GM18498 (cell line): ENCODE measurements at regions not wholly inside any gene's neighbourhood (a gene's known extent, or its start where the extent isn't known, plus 50 kb on each side); places are given as distances from the start of the nearest gene placed in this dataset.
"Not testable (repeated sequence)": the region's sequence is repeated elsewhere in the genome, so short reads cannot be mapped to it uniquely, and the experiment has no call there.

ENCODE experiments used
- ATAC-seq: cut with Tn5 transposase; IDR thresholded peaks from one replicate; pipeline ENCODE4 v1.9.1; 2021; ENCODE audit warnings: mild to moderate bottlenecking, moderate library complexity; ENCODE audit not compliant: unreplicated experiment

DNA sequence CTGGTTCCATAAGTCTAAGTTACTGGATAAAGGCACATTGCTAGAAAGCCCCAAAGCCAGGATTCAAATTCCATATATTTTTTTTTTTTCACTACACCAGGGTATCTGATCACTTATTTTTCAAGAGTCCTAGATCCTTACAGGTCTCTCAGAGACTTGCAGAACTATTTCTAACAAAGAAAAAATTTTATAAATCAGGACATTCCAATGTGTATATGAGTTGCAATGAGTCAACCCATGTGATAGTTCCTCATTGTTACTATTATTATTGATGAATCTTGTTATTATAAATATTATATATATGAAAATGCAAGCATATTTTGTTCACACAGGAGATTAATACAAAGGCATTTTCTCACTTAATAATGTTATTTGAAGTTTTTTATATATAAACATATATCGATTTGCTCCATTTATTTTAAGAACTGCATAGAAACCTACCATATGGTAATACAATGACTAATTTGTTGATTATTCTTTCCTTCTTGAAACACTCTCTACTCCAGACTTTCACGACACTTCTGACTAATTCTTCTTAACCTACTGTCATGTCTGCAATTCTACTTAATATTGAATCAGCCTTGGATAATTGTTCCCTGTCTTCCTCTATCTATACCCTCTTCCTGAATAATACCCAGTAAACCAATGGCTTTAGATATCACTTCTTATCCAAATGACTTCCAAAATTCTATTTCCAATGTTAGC is 968.4 kb upstream of the NRXN1 start:
- ATAC-seq: no peak

DNA sequence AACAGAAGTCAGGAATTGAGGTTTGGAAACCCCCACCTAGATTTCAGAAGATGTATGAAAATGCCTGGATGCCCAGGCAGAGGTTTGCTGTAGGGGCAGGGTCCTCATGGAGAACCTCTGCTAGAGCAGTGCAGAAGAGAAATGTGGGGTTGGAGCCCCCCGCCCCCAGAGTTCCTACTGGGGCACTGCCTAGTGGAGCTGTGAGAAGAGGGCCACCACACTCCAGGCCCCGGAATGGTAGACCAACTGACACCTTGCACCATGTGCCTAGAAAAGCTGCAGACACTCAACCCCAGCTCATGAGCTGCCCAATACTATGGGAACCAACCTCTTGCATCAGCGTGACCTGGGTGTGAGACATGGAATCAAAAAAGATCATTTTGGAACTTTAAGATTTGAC is 967.0 kb upstream of the NRXN1 start:
- ATAC-seq: no peak

DNA sequence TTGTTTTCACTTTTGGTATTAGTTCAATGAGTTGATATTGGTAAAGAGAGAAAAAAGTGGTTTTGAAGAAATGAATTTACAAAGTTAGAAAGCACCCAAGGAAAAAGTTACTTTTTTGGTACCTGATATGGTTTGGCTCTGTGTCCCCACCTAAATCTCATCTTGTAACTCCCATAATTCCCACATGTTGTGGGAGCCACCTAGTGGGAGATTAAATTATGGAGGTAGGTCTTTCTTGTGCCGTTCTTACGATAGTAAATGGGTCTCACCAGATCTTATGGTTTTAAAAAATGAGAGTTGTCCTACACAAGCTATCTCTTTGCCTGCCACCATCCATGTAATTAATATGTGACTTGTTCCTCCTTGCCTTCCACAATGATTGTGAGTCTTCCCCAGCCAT is 965.6 kb upstream of the NRXN1 start:
- no peak for ATAC-seq

DNA sequence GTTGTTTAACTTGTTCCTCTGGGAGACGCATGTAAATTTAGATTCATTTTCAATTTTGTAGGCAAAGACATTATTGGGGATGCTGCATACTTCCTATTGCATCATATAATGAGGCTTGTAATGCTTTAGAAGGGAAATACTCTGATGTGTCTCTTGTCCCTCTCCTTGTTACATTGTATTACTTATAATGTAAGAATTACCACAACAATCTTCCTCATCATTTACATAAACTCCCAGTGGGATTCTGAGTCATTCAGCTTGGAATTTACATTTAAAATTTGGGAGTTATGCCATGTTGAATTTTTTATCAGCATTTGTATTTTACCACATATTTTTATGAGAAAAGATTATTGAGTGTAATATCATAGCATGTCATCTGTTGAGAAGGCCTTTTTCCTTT is 963.4 kb upstream of the NRXN1 start:
- no peak for ATAC-seq

DNA sequence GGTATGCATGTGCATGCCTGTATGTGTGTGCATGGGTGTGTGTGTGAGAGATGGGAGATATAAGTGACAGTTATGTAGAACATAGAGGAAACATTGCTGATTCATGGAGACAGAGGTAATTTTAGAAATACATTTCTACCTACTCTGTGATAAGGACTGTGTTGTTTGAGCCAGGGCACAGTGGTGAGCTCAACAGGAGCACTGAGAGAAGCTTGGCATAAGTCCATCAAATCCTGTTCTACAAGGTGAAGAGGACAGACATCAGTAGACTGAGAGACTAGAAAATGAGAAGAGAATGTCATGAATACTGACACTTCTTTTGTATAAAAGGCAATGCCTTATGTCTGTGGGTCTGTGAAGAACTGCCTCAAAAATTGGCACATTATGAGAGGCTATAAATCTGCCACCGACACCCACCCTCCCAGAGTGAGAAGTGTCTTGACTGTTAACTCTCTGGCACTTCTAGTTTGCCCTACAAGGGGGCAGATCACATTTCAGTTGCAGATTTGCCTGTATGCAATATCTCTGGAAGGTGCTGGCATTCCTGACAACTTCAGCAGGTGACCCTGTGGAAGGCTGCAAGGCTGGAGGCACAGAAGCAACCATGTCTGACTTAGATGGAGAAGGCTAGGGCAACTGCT is 962.3 kb upstream of the NRXN1 start:
- no peak for ATAC-seq

DNA sequence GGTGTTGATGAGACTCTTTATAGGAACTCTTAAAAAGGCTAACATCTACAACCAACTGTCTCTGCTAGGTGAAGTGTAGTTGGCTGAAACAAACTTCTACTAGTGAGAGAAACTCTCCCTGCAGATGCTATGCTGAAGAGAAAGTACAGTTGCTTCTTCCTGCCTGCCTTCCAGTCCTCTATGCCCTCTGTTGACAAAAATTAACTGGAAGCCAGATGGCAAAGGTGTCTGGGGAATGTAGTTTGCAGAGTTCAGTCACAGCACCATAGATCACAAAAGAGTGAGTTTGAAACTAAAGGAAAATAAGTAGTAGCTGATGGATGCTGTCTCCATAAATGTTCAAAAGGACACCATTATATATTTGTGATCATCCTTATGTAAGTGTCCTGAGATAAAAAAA is 958.8 kb upstream of the NRXN1 start:
- ATAC-seq: no peak

DNA sequence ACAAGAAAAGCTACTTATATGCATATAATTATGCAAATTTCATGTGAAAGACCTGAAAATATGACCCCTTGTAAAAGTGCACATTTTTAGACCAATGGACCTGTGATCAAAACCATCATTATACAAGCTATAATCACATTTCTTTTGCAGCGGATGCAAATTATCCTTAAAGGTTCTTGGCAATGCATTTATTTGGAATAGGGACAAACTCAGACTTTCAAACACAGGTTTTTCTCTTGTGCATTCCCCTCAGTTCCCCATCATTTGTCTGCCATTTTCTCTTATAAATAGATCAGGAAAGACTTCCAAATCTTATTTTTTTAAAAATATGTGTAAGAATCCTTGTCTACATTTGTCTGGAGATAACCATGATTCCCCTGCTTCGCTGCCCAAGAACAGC is 954.2 kb upstream of the NRXN1 start:
- no peak for ATAC-seq

DNA sequence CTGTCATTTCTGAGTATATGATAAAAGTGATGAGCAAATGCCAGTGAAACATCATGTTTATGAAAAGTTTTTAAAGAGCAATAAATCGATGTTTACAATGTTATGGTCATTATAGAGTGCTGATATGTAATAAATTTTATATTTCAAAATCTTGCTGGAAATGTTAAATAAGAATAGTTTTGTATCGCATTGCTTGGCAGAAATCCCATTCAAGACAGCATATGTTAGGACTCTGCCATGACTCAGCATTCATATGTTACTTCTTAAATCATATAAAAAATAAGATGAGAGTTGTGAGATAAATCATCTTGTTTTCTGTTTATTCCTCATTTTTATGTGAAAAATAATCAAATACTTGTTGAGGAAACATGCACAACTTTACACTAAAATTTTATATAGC is 949.9 kb upstream of the NRXN1 start:
- no peak for ATAC-seq

DNA sequence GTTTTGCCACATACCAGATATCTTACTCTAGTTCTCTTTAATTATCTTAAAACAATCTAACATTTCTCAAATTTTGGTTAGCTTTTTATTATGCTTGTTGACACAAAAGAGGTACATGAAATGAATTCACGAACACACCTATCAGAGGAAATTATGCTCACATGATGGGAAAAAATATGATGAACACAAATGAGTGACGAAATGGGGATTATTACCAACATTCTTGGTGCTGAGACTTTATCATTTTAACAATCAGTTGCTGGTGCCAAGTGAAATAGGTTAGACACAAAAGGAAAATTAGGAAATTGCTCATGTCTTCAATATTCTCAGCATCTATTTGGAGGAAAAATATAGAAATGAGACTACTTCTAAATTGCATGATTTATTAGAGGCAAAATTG is 944.7 kb upstream of the NRXN1 start:
- no peak for ATAC-seq

DNA sequence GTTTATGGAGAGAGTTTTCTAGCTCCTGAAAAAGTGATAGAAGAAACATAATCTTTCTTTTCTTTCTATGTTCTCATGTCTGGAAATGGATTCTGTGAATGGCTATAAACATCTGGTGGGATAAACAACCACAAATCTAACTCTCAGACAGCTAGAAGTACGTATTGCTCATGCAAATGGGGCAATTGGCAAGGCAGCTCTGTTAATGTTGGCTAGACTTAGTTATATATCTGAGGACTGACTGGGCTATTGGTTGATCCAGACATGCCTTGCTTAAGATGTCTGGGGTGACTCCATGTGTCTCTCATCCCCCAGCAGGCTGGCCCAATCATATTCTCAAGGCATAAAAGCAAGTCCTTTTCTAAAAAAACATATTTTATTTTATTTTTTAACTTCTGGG is 939.2 kb upstream of the NRXN1 start:
- no peak for ATAC-seq

DNA sequence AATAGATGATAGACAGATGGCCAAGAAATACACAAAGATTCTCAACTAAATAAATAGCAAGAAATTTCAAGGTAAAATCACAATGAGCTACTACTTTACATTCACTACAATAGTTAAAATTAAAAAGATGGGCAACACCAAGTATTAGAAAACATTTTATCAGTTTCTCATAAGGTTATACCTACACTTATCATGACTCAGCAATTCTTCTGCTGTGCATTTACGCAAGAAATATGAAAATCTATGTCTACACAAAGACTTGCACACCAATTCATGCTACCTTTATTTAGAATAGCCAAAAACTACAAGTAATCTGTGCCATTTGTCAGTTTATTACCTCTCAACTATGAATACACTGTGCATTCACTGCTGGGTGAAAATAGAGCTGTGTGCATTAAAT is 937.4 kb upstream of the NRXN1 start:
- no peak for ATAC-seq

DNA sequence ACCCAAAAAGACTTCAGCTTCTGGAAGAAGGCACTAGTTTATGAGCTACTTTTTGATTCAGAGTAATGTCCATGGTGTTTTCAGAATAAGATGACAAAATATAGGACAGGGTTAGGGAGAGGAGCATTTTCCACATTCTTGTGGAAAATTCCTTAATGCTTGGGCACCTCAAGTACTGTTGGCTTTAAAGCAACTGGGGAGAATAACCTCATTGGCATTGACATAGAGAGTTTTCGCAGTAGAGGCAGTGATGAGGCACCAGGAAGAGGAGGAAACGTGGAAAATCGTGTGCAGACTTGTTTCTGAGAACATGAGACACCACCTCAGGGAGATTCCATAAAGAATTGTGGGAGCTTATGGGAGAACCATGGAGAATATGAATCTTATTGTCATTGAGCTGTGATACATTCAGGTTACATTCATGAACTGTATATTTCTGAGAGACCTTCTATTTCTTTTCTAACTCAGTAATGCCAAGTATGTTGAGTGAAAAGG is 929.0 kb upstream of the NRXN1 start:
- ATAC-seq: no peak

DNA sequence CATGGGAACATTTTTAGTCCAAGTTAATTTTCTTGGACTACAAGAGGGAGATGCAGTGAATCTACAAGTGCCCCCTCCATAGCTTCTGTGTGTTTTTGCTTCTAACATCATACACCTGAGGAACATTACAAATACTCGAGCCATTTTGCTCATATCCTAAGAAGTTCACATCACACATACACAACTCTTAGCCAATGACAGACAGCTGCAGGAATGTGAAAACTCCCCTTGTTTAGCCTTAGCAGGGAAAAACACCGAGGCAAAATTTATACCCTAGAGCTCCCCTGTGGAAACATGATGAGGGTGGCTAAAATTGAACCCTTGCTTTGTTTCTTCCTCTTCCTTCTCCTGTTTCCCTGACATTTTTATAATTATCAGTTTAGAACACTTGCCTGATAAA is 928.3 kb upstream of the NRXN1 start:
- no peak for ATAC-seq

DNA sequence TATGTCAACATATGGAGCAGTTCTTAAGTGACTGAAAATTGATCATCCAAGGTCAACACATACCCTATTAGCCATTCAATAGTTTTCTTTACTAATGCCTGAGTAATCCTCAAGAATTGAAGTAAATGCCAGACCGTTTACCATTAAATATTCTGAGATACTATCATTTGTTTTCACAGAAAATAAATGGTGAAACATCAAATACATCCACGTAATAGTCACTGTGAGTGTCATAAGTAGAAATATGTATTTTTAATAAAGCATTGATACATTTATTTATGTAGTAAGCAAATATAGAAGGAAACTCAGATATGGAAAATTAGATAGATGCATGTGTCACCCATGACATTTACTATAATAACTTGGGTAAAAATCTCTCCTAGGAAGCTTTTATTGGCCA is 927.8 kb upstream of the NRXN1 start:
- no peak for ATAC-seq

DNA sequence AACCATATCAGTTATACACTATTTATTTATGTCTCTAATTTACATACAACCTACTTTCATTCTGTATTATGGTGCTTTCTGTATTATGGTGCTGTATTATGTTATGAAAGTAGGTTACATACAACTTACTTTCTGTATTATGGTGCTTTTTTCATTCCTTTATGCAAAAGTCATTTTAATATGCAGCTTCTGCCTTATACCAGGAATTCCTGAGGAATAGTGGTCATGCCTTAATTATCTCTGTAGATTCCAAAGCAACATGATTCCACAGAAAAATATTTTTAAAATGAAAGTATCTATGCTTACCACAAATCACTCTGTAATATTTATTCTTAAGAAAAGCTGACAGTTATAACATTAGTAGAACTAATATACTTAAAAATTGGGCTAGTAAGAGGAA is 922.0 kb upstream of the NRXN1 start:
- ATAC-seq: no peak

DNA sequence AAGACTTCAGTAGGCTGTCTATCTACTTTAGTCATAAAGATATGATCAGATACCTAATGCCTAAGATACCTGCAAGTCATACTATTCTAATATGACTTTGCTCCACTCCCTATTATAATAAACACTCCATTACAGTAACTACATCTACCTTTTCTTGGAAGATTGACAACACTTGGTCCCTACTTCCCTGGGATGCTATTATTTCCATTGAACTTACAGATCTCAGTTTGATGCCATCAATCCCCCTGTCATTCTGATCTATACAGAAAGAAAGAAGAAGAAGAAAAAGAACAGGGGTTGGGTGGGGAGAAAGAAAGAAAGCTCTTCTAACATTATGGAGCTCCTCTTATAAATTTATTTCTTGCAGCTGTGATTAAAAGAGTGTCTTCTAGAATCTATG is 889.1 kb upstream of the NRXN1 start:
- ATAC-seq: no peak

DNA sequence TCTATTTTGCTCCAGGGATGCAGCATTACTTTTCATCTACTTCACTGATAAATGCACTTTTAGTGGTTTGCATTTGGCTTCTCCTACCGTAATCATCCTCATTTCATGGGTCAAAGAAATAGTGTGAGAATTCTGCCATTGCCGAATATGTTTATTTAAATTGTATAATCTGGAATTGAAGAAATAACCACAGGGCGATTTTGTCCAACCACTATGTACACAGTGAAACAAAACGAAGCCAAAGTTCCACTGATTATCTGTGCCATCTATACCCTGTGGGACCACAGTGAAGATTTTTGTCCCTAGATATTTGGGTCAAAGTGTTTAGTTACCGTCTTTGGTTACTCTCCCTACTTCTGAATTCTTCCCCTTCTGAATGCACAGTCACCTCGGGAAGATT is 888.6 kb upstream of the NRXN1 start:
- ATAC-seq: no peak

DNA sequence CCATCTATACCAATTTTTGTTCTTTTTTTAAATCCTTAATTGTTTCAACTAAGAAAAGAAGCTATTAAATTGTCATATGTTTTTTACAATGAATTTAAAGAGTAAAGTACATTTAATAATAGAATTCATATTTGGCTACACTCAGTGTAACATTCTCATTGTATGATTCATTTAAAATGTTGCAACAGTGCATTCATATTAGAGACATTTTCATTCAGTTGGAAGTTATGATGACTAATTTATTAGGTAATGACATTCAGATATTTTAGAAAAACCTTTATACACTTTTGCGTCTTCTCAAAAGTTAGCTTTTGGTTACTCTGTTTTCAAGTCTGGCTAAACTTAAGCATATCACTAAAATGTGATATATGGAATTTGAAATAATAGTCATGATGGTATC is 887.5 kb upstream of the NRXN1 start:
- no peak for ATAC-seq

DNA sequence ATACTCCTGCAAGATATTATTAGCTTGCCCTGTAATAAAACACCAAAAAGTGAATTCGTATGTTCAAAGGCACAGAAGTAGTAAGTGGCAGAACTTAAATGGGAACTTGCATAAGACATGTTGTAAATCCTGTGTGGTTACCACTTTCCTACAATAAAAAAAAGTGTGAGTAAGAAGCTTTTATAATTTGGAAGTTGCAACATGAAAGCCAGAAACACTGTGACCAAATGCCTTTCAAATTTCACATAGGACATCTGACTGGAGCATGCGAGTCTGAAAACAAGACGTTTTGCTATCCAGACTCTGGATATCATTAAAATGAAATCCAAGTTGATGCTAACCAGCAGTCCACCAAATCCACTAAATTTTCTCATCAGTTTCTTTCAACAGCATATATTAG is 886.2 kb upstream of the NRXN1 start:
- ATAC-seq: no peak

DNA sequence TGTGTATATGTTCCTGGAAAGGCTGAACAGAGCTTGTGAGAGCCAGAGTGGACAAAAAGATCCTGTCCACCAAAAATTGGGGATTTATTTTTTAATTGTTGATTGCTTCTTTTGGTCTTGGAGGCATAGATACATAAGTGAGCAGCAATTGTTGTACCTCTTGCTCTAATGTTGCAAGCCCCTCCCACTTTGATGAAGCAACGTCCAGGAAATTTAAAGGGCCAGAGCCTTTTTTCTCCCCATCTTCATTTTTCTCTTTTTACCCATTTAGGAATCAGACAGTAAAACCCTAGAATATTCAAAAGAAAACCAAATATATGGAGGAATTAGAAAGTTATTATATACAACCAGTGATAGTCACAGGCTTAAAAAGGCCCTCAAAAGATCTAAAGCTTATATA is 871.8 kb upstream of the NRXN1 start:
- ATAC-seq: no peak

DNA sequence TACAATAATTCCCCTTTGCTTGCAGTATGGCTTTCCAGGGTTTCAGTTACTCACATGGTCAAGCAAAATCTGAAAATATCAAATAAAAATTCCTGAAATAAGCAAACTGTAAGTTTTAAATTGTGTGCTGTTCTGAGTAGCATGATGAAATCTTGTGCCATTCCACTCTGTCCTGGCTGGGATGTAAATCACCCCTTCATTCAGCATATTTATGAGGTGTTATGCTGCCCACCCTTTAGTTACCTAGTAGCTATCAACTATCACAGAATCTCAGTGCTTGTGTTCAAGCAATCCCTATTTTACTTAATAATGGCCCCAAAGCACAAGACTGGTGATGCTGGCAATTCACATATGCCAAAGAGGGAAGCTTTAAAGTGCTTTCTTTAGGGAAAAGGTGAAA is 867.7 kb upstream of the NRXN1 start:
- ATAC-seq: no peak

DNA sequence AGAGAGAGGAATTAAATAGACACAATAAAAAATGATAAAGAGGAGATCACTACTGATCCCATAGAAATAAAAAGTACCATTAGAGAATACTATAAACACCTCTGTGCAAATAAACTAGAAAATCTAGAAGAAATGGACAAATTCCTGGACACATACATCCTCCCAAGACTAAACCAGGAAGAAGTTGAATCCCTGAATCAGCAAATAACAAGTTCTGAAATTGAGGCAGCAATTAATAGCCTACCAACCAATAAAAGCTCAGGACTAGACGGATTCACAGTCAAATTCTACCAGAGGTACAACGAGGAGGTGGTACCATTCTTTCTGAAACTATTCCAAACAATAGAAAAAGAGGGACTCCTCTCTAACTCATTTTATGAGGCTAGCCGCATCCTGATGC is 862.7 kb upstream of the NRXN1 start:
- not testable (repeated sequence) for ATAC-seq

DNA sequence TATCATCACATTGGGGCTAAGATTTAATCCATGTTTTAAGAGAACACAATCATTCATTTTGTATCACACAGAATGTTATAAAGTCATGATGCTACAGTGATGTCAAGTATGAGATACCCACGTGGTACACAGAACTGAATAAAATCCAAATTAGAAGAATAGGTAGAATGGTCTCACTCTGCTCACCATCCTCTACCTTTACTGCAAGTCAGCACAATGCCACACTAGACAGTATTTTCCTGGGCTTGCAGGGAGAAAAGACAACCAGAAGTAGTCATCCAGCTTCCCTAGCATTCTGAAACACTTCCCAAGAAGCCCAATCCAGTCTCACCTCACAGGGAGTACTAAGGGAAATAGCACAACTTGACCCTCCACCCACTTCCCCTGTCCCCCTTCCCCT is 856.2 kb upstream of the NRXN1 start:
- no peak for ATAC-seq
